GM10266 (cell line): ENCODE measurements at regions not wholly inside any gene's neighbourhood (a gene's known extent, or its start where the extent isn't known, plus 50 kb on each side); places are given as distances from the start of the nearest gene placed in this dataset.

ENCODE experiments used
- DNase-seq: peaks from one replicate; pipeline ENCODE4 v3.0.0; 2012; ENCODE audit errors: extremely low spot score
- CTCF ChIP-seq: IDR thresholded peaks from 2 replicates; pipeline ENCODE4 v1.5.1; 2012; ENCODE audit warnings: mild to moderate bottlenecking, low read depth; ENCODE audit not compliant: control insufficient read depth, insufficient read depth; ENCODE audit errors: missing control alignments

- no peak for DNase-seq
- no peak for TF ChIP-seq CTCF
These were observed 98.8 kb downstream of the SLC25A47 start for GRCh38 chr14:100421756-100422470.

- TF ChIP-seq CTCF: no peak
- DNase-seq: no peak
These were observed 99.6 kb downstream of the SLC25A47 start for GRCh38 chr14:100422556-100423316.

GRCh38 chr14:100423317-100424010 is 100.3 kb downstream of the SLC25A47 start:
- TF ChIP-seq CTCF: no peak
- DNase-seq: no peak

GRCh38 chr14:100424504-100425428 is 101.6 kb downstream of the SLC25A47 start:
- TF ChIP-seq CTCF: no peak
- DNase-seq: no peak

- no peak for DNase-seq
- TF ChIP-seq CTCF: no peak
These were observed 102.3 kb downstream of the SLC25A47 start for GRCh38 chr14:100425429-100425827.

GRCh38 chr14:100426314-100426713 is 103.2 kb downstream of the SLC25A47 start:
- no peak for TF ChIP-seq CTCF
- DNase-seq: no peak
